Panc1 (cell line): ENCODE measurements at regions not wholly inside any gene's neighbourhood (a gene's known extent, or its start where the extent isn't known, plus 50 kb on each side); places are given as distances from the start of the nearest gene placed in this dataset.
"Not testable (repeated sequence)": the region's sequence is repeated elsewhere in the genome, so short reads cannot be mapped to it uniquely, and the experiment has no call there.

Experiments
- ATAC-seq: fragments of 200-7000 bp; cut with Tn5 transposase; 2 replicates; pipeline ENCODE4 v1.9.1; 2020; ENCODE audit warnings: mild to moderate bottlenecking, moderate library complexity
- BruUV-seq: library from RNA; stranded (reverse); fragments of 400-500 nt; replicated peaks from 2 replicates; lab custom pipeline; 2021; lab: Mats Ljungman, UMichigan
- CTCF ChIA-PET: fragments of 300-600 bp; sonication (Branson Sonifier 250); formaldehyde crosslinking; loops from one replicate; lab custom pipeline; 2022; ENCODE audit warnings: antibody characterized with exemption; lab: Charles Lee
- POLR2A ChIA-PET: fragments of 300-600 bp; sonication (Branson Sonifier 250); formaldehyde crosslinking; loops from one replicate; lab custom pipeline; 2022; ENCODE audit warnings: antibody characterized with exemption; lab: Charles Lee
- DNase-seq: peaks from one replicate; pipeline ENCODE4 v3.0.0-alpha.2; 2010; ENCODE audit warnings: low read depth, low spot score
- H3K27ac ChIP-seq: 2 replicates; pipeline ENCODE4 v1.5.1; 2011; ENCODE audit warnings: mild to moderate bottlenecking, low read length, inconsistent platforms
- H3K27me3 ChIP-seq: fragments of 200-500 bp; sonication (Bioruptor generic); 2 replicates; pipeline ENCODE4 v1.6.0; 2014; ENCODE audit warnings: low read length, inconsistent platforms; ENCODE audit not compliant: control insufficient read depth, insufficient read depth
- H3K36me3 ChIP-seq: fragments of 200-500 bp; sonication (Bioruptor generic); 2 replicates; pipeline ENCODE4 v1.5.1; 2014; ENCODE audit warnings: inconsistent platforms, mild to moderate bottlenecking, low read length, moderate library complexity; ENCODE audit not compliant: control insufficient read depth, insufficient read depth
- H3K4me1 ChIP-seq: 2 replicates; pipeline ENCODE4 v1.5.1; 2011; ENCODE audit warnings: inconsistent platforms, mild to moderate bottlenecking, low read length, moderate library complexity; ENCODE audit not compliant: control insufficient read depth, insufficient read depth
- H3K4me3 ChIP-seq, 2 experiments: 2 replicates each; pipeline ENCODE4 v1.5.1; 2011 to 2012; ENCODE audit warnings: low read depth in 2 of 2, low read length in 2 of 2, mild to moderate bottlenecking in 2 of 2, inconsistent platforms in 1 of 2, moderate library complexity in 1 of 2
- H3K9me3 ChIP-seq: fragments of 200-500 bp; sonication (Bioruptor generic); 2 replicates; pipeline ENCODE4 v1.5.1; 2014; ENCODE audit warnings: low read depth, mild to moderate bottlenecking, inconsistent platforms, low read length, moderate library complexity; ENCODE audit not compliant: control insufficient read depth, insufficient read depth
- CTCF ChIP-seq: fragments of 450-650 bp; IDR thresholded peaks from 2 replicates; pipeline ENCODE4 v1.5.1; 2017; ENCODE audit warnings: mild to moderate bottlenecking
- POLR2AphosphoS5 ChIP-seq: IDR thresholded peaks from 2 replicates; pipeline ENCODE4 v1.6.1; 2012; ENCODE audit warnings: mild to moderate bottlenecking, low read depth, low read length, moderate library complexity
- REST ChIP-seq, 2 experiments: IDR thresholded peaks; 2 replicates each; pipeline ENCODE4 v1.6.1; 2011 to 2012; ENCODE audit warnings: low read depth in 2 of 2, control low read depth in 1 of 2, low read length in 1 of 2, mild to moderate bottlenecking in 1 of 2, moderate library complexity in 1 of 2; ENCODE audit not compliant: insufficient read depth in 1 of 2
- SIN3A ChIP-seq: IDR thresholded peaks from 2 replicates; pipeline ENCODE4 v1.6.1; 2012; ENCODE audit warnings: low read depth, mild to moderate bottlenecking, low read length, moderate library complexity, borderline replicate concordance; ENCODE audit not compliant: insufficient read depth
- TCF7L2 ChIP-seq: IDR thresholded peaks from 2 replicates; pipeline ENCODE4 v1.6.1; 2011; ENCODE audit warnings: mild to moderate bottlenecking, low read depth, low read length, inconsistent platforms
- in situ Hi-C: cut with HindIII; loops from 2 replicates; pipeline ENCODE4 v1.10.0; 2016; ENCODE audit warnings: low sequenced_read_pairs, low pct_unique_long_range_greater_than_20kb
- intact Hi-C: fragments of 100-400 bp; cut with micrococcal nuclease; formaldehyde crosslinking; loops from one replicate; pipeline ENCODE4 v1.10.0; 2022; ENCODE audit not compliant: unreplicated experiment

GRCh38 chr11:123318623-123319022 is 111.4 kb upstream of the GRAMD1B start:
- ATAC-seq = no peak
- no peak overlapping the region for H3K27ac ChIP-seq
- intact Hi-C loops = no loop called here
- no peaks in the 10 kb centered on the region for H3K9me3 ChIP-seq
- ChIA-PET POLR2A (no interaction called here), CTCF (interaction anchor here (0.6 kb wide), 1 partner anchor 159 kb away, joined by 3 read pairs; no protein-coding TSS in a partner anchor)
- no peak overlapping the region for H3K4me3 ChIP-seq
- DNase-seq = no peak
- H3K4me1 ChIP-seq = no peaks in the 10 kb centered on the region
- TF ChIP-seq CTCF (no peak), SIN3A (no peak), REST (IDR thresholded peaks at IDR 0.05; ENCODE audit: insufficient read depth in 1 of 2, low read depth in 2 of 2, low read length in 1 of 2) (no peak), POLR2AphosphoS5 (no peak), TCF7L2 (no peak)
- no peaks in the 10 kb centered on the region for H3K36me3 ChIP-seq
- peaks cover 12% of the 10 kb centered on the region for H3K27me3 ChIP-seq
- in situ Hi-C loops = no loop called here
- BruUV-seq = no TSS peak

- ATAC-seq, in situ Hi-C loops, BruUV-seq, H3K4me3 ChIP-seq, POLR2A ChIA-PET, CTCF ChIA-PET, H3K4me1 ChIP-seq, H3K27ac ChIP-seq, H3K27me3 ChIP-seq, H3K36me3 ChIP-seq, DNase-seq, intact Hi-C loops, H3K9me3 ChIP-seq: not testable (repeated sequence)
Observed at GRCh38 chr11:123318132-123318531, 111.9 kb upstream of the GRAMD1B start.

- ChIA-PET CTCF (no interaction called here), POLR2A (interaction anchor here (0.6 kb wide), 1 partner anchor 19 kb away, joined by 3 read pairs; no protein-coding TSS in a partner anchor)
- DNase-seq = no peak
- H3K27me3 ChIP-seq = peaks cover 12% of the 10 kb centered on the region
- no peak for ATAC-seq
- no TSS peak for BruUV-seq
- in situ Hi-C loops (no loop called here), intact Hi-C loops (no loop called here)
- H3K36me3 ChIP-seq = no peaks in the 10 kb centered on the region
- no peak for TF ChIP-seq CTCF
- no peak for TF ChIP-seq TCF7L2
- TF ChIP-seq POLR2AphosphoS5 = no peak
- no peak overlapping the region for H3K27ac ChIP-seq
- no peaks in the 10 kb centered on the region for H3K9me3 ChIP-seq
- no peak overlapping the region for H3K4me3 ChIP-seq
- H3K4me1 ChIP-seq = no peaks in the 10 kb centered on the region
Observed at GRCh38 chr11:123316003-123316402, 114.1 kb upstream of the GRAMD1B start.
